ENCODE measurements at regions not wholly inside any gene's neighbourhood (a gene's known extent, or its start where the extent isn't known, plus 50 kb on each side); places are given as distances from the start of the nearest gene placed in this dataset.

GRCh38 chr4:118417325-118417724 lies 64.5 kb upstream of the PRSS12 start:
- TF ChIP-seq POLR2A (IDR thresholded peaks at IDR 0.05) (no peak), CTCF (IDR thresholded peaks at IDR 0.05) (no peak)

Data from Peyer's patch (tissue), 4 donors.